ENCODE measurements at regions not wholly inside any gene's neighbourhood (a gene's known extent, or its start where the extent isn't known, plus 50 kb on each side); places are given as distances from the start of the nearest gene placed in this dataset.

GRCh38 chr9:89922099-89922498, 317.3 kb downstream of the GADD45G start:
- no peak for DNase-seq

GRCh38 chr9:89923174-89923573, 318.4 kb downstream of the GADD45G start:
- no peak for DNase-seq

- no peak for DNase-seq
Observed at GRCh38 chr9:89923961-89924504, 319.2 kb downstream of the GADD45G start.

- DNase-seq, result no peak
Observed at GRCh38 chr9:89924611-89925010, 319.8 kb downstream of the GADD45G start.

GRCh38 chr9:89926167-89926566, 321.4 kb downstream of the GADD45G start:
- no peak for DNase-seq

GRCh38 chr9:89926691-89927220, 321.9 kb downstream of the GADD45G start:
- no peak for DNase-seq

GRCh38 chr9:89928106-89928505, 323.3 kb downstream of the GADD45G start:
- DNase-seq, result no peak

GRCh38 chr9:89928521-89929275, 323.9 kb downstream of the GADD45G start:
- DNase-seq, result no peak

GRCh38 chr9:89929315-89929672, 324.5 kb downstream of the GADD45G start:
- no peak for DNase-seq

GRCh38 chr9:89929673-89930480, 325.1 kb downstream of the GADD45G start:
- no peak for DNase-seq

- no peak for DNase-seq
Observed at GRCh38 chr9:89933578-89933977, 328.8 kb downstream of the GADD45G start.

- DNase-seq, result no peak
Observed at GRCh38 chr9:89935115-89935514, 330.3 kb downstream of the GADD45G start.

- DNase-seq, result no peak
Observed at GRCh38 chr9:89935801-89936200, 331.0 kb downstream of the GADD45G start.

GRCh38 chr9:89937051-89937450, 332.2 kb downstream of the GADD45G start:
- DNase-seq, result no peak

- no peak for DNase-seq
Observed at GRCh38 chr9:89939181-89939580, 334.4 kb downstream of the GADD45G start.

- DNase-seq, result no peak
Observed at GRCh38 chr9:89939626-89940292, 334.9 kb downstream of the GADD45G start.

GRCh38 chr9:89940625-89941024, 335.8 kb downstream of the GADD45G start:
- no peak for DNase-seq

GRCh38 chr9:89941875-89942274, 337.1 kb downstream of the GADD45G start:
- DNase-seq, result no peak

- no peak for DNase-seq
Observed at GRCh38 chr9:89942643-89943042, 337.8 kb downstream of the GADD45G start.

- no peak for DNase-seq
Observed at GRCh38 chr9:89943309-89943708, 338.5 kb downstream of the GADD45G start.

GRCh38 chr9:89943728-89944127, 338.9 kb downstream of the GADD45G start:
- no peak for DNase-seq

- no peak for DNase-seq
Observed at GRCh38 chr9:89945133-89945532, 340.3 kb downstream of the GADD45G start.

- DNase-seq, result no peak
Observed at GRCh38 chr9:89946741-89947140, 341.9 kb downstream of the GADD45G start.

All from midbrain (tissue), 1 donor.